ENCODE measurements at regions not wholly inside any gene's neighbourhood (a gene's known extent, or its start where the extent isn't known, plus 50 kb on each side); places are given as distances from the start of the nearest gene placed in this dataset.
"Not testable (repeated sequence)": the region's sequence is repeated elsewhere in the genome, so short reads cannot be mapped to it uniquely, and the experiment has no call there.

- H3K4me3 ChIP-seq (ENCODE audit: low read length in 3 of 3); H3K36me3 ChIP-seq (ENCODE audit: control insufficient read depth in 3 of 3, insufficient read depth in 3 of 3, low read length in 3 of 3); H3K4me1 ChIP-seq (ENCODE audit: control insufficient read depth in 3 of 3, insufficient read depth in 3 of 3, low read length in 3 of 3); H3K9me3 ChIP-seq (ENCODE audit: control insufficient read depth in 3 of 3, low read length in 3 of 3); H3K27me3 ChIP-seq (ENCODE audit: control insufficient read depth in 3 of 3, insufficient read depth in 3 of 3, low read length in 3 of 3); H3K27ac ChIP-seq (ENCODE audit: low read depth, low read length); H3K9ac ChIP-seq (ENCODE audit: low read depth in 1 of 3, low read length in 3 of 3): not testable (repeated sequence)
Observed at GRCh38 chr5:17032314-17032985, 96.4 kb upstream of the MYO10 start.

GRCh38 chr5:17034992-17035391, 98.9 kb upstream of the MYO10 start:
- H3K9me3 ChIP-seq (ENCODE audit: control insufficient read depth in 3 of 3, low read length in 3 of 3); H3K27me3 ChIP-seq (ENCODE audit: control insufficient read depth in 3 of 3, insufficient read depth in 3 of 3, low read length in 3 of 3); H3K4me1 ChIP-seq (ENCODE audit: control insufficient read depth in 3 of 3, insufficient read depth in 3 of 3, low read length in 3 of 3); H3K9ac ChIP-seq (ENCODE audit: low read depth in 1 of 3, low read length in 3 of 3); H3K4me3 ChIP-seq (ENCODE audit: low read length in 3 of 3); H3K36me3 ChIP-seq (ENCODE audit: control insufficient read depth in 3 of 3, insufficient read depth in 3 of 3, low read length in 3 of 3); H3K27ac ChIP-seq (ENCODE audit: low read depth, low read length): not testable (repeated sequence)

- Histone ChIP-seq H3K27me3 (ENCODE audit: control insufficient read depth in 3 of 3, insufficient read depth in 3 of 3, low read length in 3 of 3) (no peaks in the 10 kb centered on the region), H3K9me3 (ENCODE audit: control insufficient read depth in 3 of 3, low read length in 3 of 3) (no peaks in the 10 kb centered on the region), H3K4me1 (ENCODE audit: control insufficient read depth in 3 of 3, insufficient read depth in 3 of 3, low read length in 3 of 3) (no peaks in the 10 kb centered on the region), H3K9ac (ENCODE audit: low read depth in 1 of 3, low read length in 3 of 3) (no peak overlapping the region), H3K4me3 (ENCODE audit: low read length in 3 of 3) (no peak overlapping the region), H3K27ac (ENCODE audit: low read depth, low read length) (peak overlapping the region; percentile 38), H3K36me3 (ENCODE audit: control insufficient read depth in 3 of 3, insufficient read depth in 3 of 3, low read length in 3 of 3) (no peaks in the 10 kb centered on the region)
Observed at GRCh38 chr5:17037751-17038150, 101.7 kb upstream of the MYO10 start.

DNA sequence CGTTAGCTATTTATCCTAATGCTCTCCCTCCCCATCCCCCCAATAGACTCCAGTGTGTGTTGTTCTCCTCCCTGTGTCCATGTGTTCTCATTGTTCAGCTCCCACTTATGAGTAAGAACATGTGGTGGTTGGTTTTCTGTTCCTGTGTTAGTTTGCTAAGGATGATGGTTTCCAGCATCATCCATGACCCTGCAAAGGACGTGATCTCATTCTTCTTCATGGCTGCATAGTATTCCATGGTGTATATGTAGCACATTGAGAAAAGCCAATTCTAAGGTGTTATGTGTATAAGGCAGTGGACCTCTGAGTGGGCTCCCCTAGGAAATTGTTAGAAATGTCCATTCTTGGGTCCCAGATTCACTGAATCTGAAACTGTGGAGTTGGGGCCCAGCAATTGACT, 103.1 kb upstream of the MYO10 start:
- Histone ChIP-seq H3K4me1 (ENCODE audit: control insufficient read depth in 3 of 3, insufficient read depth in 3 of 3, low read length in 3 of 3) (no peaks in the 10 kb centered on the region), H3K4me3 (ENCODE audit: low read length in 3 of 3) (no peak overlapping the region), H3K36me3 (ENCODE audit: control insufficient read depth in 3 of 3, insufficient read depth in 3 of 3, low read length in 3 of 3) (no peaks in the 10 kb centered on the region), H3K27me3 (ENCODE audit: control insufficient read depth in 3 of 3, insufficient read depth in 3 of 3, low read length in 3 of 3) (no peaks in the 10 kb centered on the region), H3K9me3 (ENCODE audit: control insufficient read depth in 3 of 3, low read length in 3 of 3) (no peaks in the 10 kb centered on the region), H3K9ac (ENCODE audit: low read depth in 1 of 3, low read length in 3 of 3) (no peak overlapping the region), H3K27ac (ENCODE audit: low read depth, low read length) (no peak overlapping the region)

DNA sequence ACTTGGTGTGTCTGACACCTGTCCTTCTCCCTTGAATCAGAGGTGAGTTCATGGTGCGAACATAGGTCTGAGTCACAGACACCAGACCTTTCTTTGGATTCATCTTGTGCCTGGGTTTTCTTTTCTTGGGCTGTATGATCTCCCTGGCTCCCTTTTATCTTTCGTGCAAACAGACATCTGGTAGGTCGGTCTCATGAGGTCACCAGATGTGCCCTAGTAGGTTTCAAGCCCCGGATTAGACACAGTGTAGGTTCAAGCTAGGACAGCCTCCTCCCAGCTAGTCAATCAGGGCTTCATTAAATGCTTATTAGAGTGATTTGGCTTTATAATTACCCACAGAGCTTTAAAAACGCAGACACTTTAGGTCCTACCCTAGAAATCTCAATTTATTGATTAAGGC, 106.0 kb upstream of the MYO10 start:
- no peaks in the 10 kb centered on the region for H3K36me3 ChIP-seq (ENCODE audit: control insufficient read depth in 3 of 3, insufficient read depth in 3 of 3, low read length in 3 of 3)
- no peak overlapping the region for H3K4me3 ChIP-seq (ENCODE audit: low read length in 3 of 3)
- no peaks in the 10 kb centered on the region for H3K9me3 ChIP-seq (ENCODE audit: control insufficient read depth in 3 of 3, low read length in 3 of 3)
- no peaks in the 10 kb centered on the region for H3K27me3 ChIP-seq (ENCODE audit: control insufficient read depth in 3 of 3, insufficient read depth in 3 of 3, low read length in 3 of 3)
- no peaks in the 10 kb centered on the region for H3K4me1 ChIP-seq (ENCODE audit: control insufficient read depth in 3 of 3, insufficient read depth in 3 of 3, low read length in 3 of 3)
- H3K27ac ChIP-seq (ENCODE audit: low read depth, low read length), result no peak overlapping the region
- no peak overlapping the region for H3K9ac ChIP-seq (ENCODE audit: low read depth in 1 of 3, low read length in 3 of 3)

DNA sequence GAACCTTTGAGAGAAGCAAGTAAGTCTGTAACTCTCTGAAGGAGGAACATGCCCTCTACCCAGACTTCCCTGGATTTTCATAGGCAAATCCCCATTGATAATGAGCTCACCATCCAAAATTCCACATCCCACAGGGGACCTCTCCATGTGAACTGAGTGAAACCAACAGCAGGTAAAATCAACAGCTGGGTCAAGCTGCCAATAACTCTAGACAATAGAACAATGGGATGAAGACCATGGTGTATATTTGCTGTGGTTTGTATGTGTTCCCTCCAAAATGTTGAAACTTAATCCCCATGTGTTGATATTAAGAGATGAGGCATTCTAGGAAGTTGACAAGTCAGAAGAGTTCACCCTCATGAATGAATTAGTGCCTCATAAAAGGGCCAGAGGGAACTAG, 110.2 kb upstream of the MYO10 start:
- Histone ChIP-seq H3K27me3 (ENCODE audit: control insufficient read depth in 3 of 3, insufficient read depth in 3 of 3, low read length in 3 of 3) (no peaks in the 10 kb centered on the region), H3K4me3 (ENCODE audit: low read length in 3 of 3) (no peak overlapping the region), H3K9ac (ENCODE audit: low read depth in 1 of 3, low read length in 3 of 3) (no peak overlapping the region), H3K4me1 (ENCODE audit: control insufficient read depth in 3 of 3, insufficient read depth in 3 of 3, low read length in 3 of 3) (no peaks in the 10 kb centered on the region), H3K9me3 (ENCODE audit: control insufficient read depth in 3 of 3, low read length in 3 of 3) (no peaks in the 10 kb centered on the region), H3K36me3 (ENCODE audit: control insufficient read depth in 3 of 3, insufficient read depth in 3 of 3, low read length in 3 of 3) (no peaks in the 10 kb centered on the region), H3K27ac (ENCODE audit: low read depth, low read length) (no peak overlapping the region)

- Histone ChIP-seq H3K4me1 (ENCODE audit: control insufficient read depth in 3 of 3, insufficient read depth in 3 of 3, low read length in 3 of 3) (no peaks in the 10 kb centered on the region), H3K4me3 (ENCODE audit: low read length in 3 of 3) (no peak overlapping the region), H3K36me3 (ENCODE audit: control insufficient read depth in 3 of 3, insufficient read depth in 3 of 3, low read length in 3 of 3) (no peaks in the 10 kb centered on the region), H3K27me3 (ENCODE audit: control insufficient read depth in 3 of 3, insufficient read depth in 3 of 3, low read length in 3 of 3) (no peaks in the 10 kb centered on the region), H3K27ac (ENCODE audit: low read depth, low read length) (no peak overlapping the region), H3K9ac (ENCODE audit: low read depth in 1 of 3, low read length in 3 of 3) (no peak overlapping the region), H3K9me3 (ENCODE audit: control insufficient read depth in 3 of 3, low read length in 3 of 3) (no peaks in the 10 kb centered on the region)
Observed at GRCh38 chr5:17050236-17050635, 114.1 kb upstream of the MYO10 start.

- H3K4me1 ChIP-seq (ENCODE audit: control insufficient read depth in 3 of 3, insufficient read depth in 3 of 3, low read length in 3 of 3), result peaks cover 0 to 7% (median 0%) of the 10 kb centered on the region in 3 donors
Observed at GRCh38 chr5:17054911-17055310, 118.8 kb upstream of the MYO10 start.

GRCh38 chr5:17056141-17056631, 120.1 kb upstream of the MYO10 start:
- Histone ChIP-seq H3K4me3 (ENCODE audit: low read length in 3 of 3) (no peak overlapping the region), H3K9ac (ENCODE audit: low read depth in 1 of 3, low read length in 3 of 3) (no peak overlapping the region), H3K9me3 (ENCODE audit: control insufficient read depth in 3 of 3, low read length in 3 of 3) (no peaks in the 10 kb centered on the region), H3K4me1 (ENCODE audit: control insufficient read depth in 3 of 3, insufficient read depth in 3 of 3, low read length in 3 of 3) (peaks cover 0 to 7% (median 0%) of the 10 kb centered on the region in 3 donors), H3K36me3 (ENCODE audit: control insufficient read depth in 3 of 3, insufficient read depth in 3 of 3, low read length in 3 of 3) (no peaks in the 10 kb centered on the region), H3K27ac (ENCODE audit: low read depth, low read length) (peak overlapping the region; percentile 16), H3K27me3 (ENCODE audit: control insufficient read depth in 3 of 3, insufficient read depth in 3 of 3, low read length in 3 of 3) (no peaks in the 10 kb centered on the region)

More at GRCh38 chr5:17054911-17055310, 118.8 kb upstream of the MYO10 start:
- Histone ChIP-seq H3K27me3 (ENCODE audit: control insufficient read depth in 3 of 3, insufficient read depth in 3 of 3, low read length in 3 of 3) (no peaks in the 10 kb centered on the region), H3K36me3 (ENCODE audit: control insufficient read depth in 3 of 3, insufficient read depth in 3 of 3, low read length in 3 of 3) (no peaks in the 10 kb centered on the region), H3K27ac (ENCODE audit: low read depth, low read length) (no peak overlapping the region), H3K9ac (ENCODE audit: low read depth in 1 of 3, low read length in 3 of 3) (no peak overlapping the region), H3K4me3 (ENCODE audit: low read length in 3 of 3) (no peak overlapping the region), H3K9me3 (ENCODE audit: control insufficient read depth in 3 of 3, low read length in 3 of 3) (no peaks in the 10 kb centered on the region)

DNA sequence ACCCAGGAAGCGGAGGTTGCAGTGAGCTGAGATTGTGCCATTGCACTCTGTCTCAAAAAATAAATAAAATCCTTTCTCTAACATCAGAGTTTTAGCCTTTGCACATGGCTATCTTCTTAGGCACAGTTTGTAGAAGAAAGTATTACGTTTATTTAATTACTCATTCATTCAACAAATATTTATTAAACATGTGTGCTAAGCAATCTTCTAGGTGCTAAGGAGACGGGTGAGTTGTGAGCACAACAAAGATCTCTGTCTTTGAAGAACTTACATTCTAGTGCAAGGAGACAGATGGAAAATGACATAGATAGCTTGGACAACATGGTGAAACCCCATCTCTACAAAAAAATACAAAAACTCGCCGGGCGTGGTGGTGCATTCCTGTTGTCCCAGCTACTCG, 122.3 kb upstream of the MYO10 start:
- H3K27ac ChIP-seq (ENCODE audit: low read depth, low read length), result no peak overlapping the region
- no peaks in the 10 kb centered on the region for H3K27me3 ChIP-seq (ENCODE audit: control insufficient read depth in 3 of 3, insufficient read depth in 3 of 3, low read length in 3 of 3)
- H3K4me3 ChIP-seq (ENCODE audit: low read length in 3 of 3), result no peak overlapping the region
- H3K9ac ChIP-seq (ENCODE audit: low read depth in 1 of 3, low read length in 3 of 3), result no peak overlapping the region
- no peaks in the 10 kb centered on the region for H3K9me3 ChIP-seq (ENCODE audit: control insufficient read depth in 3 of 3, low read length in 3 of 3)
- H3K4me1 ChIP-seq (ENCODE audit: control insufficient read depth in 3 of 3, insufficient read depth in 3 of 3, low read length in 3 of 3), result peaks cover 0 to 7% (median 0%) of the 10 kb centered on the region in 3 donors
- no peaks in the 10 kb centered on the region for H3K36me3 ChIP-seq (ENCODE audit: control insufficient read depth in 3 of 3, insufficient read depth in 3 of 3, low read length in 3 of 3)
